ENCODE measurements at regions not wholly inside any gene's neighbourhood (a gene's known extent, or its start where the extent isn't known, plus 50 kb on each side); places are given as distances from the start of the nearest gene placed in this dataset.

GRCh38 chr2:19589791-19590190, 231.4 kb upstream of the OSR1 start:
- H3K27me3 ChIP-seq = no peaks in the 10 kb centered on the region
- TF ChIP-seq CTCF (IDR thresholded peaks at IDR 0.05) (no peak), POLR2A (IDR thresholded peaks at IDR 0.05) (no peak)
- H3K36me3 ChIP-seq (replicated peaks in 1 of 2) = no peaks in the 10 kb centered on the region
- WGBS, 4 donors = 71 to 85% (median 76%) methylated on average over 4 of the region's 4 CpGs
- no peak for DNase-seq
- no peak overlapping the region for H3K4me3 ChIP-seq
- H3K9me3 ChIP-seq (replicated peaks in 1 of 3) = no peaks in the 10 kb centered on the region
- no peak overlapping the region for H3K27ac ChIP-seq
- no peaks in the 10 kb centered on the region for H3K4me1 ChIP-seq (replicated peaks in 1 of 2)
- intact Hi-C loops (cut with DNase I) = no loop called here

DNA sequence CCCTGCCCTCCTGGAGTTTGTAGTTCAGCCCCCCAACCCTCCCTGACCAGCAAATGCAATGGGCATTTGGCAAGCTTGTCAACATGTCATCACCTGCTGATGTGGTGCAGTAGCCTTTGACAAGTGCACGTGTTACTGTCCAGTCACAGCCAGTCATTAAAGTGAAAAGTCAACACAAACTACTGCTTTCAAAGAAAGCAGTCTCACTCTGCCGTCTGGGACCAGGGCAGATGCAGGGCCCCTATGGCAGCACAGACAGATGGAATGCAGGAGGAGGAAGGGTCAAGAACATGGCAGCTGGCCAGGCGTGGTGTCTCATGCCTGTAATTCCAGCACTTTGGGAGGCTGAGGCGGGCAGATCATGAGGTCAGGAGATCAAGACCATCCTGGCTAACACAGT, 222.4 kb upstream of the OSR1 start:
- Histone ChIP-seq H3K36me3 (replicated peaks in 1 of 2) (no peaks in the 10 kb centered on the region), H3K4me1 (replicated peaks in 1 of 2) (no peaks in the 10 kb centered on the region), H3K27ac (no peak overlapping the region), H3K9me3 (replicated peaks in 1 of 3) (no peaks in the 10 kb centered on the region), H3K4me3 (no peak overlapping the region), H3K27me3 (no peaks in the 10 kb centered on the region)
- WGBS, 4 donors = 44 to 62% (median 56%) methylated on average over 3 to 4 of the region's 4 CpGs
- intact Hi-C loops (cut with DNase I) = no loop called here
- TF ChIP-seq CTCF (IDR thresholded peaks at IDR 0.05) (no peak), POLR2A (IDR thresholded peaks at IDR 0.05) (no peak)
- DNase-seq = no peak

DNA sequence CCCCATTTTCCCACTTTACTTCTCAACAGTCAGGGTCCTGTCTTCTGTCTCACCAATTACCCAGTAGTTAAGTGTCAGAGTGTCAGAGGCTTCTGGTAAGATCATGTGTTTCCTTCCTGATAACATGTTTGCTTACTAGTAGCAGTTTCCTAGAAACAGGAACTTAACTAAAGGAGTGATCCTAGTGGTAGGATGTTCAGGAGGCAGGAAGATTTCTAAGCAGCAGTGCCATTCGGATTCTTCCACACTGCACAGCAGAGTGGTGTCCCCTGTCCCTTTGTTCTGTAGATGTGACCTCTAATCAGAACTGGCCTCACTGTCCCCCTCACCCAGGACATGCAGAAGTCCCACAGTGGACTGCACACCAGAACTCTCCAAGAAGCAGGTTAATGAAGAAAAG, 221.8 kb upstream of the OSR1 start:
- DNase-seq = no peak
- TF ChIP-seq CTCF (IDR thresholded peaks at IDR 0.05) (no peak), POLR2A (IDR thresholded peaks at IDR 0.05) (no peak)
- intact Hi-C loops (cut with DNase I) = no loop called here

GRCh38 chr2:19579461-19579860, 221.0 kb upstream of the OSR1 start:
- intact Hi-C loops (cut with DNase I) = no loop called here
- TF ChIP-seq CTCF (IDR thresholded peaks at IDR 0.05) = no peak
- no peak for TF ChIP-seq POLR2A (IDR thresholded peaks at IDR 0.05)
- DNase-seq = no peak
- WGBS, 4 donors = 40 to 47% (median 44%) methylated on average over 3 of the region's 3 CpGs
- H3K9me3 ChIP-seq (replicated peaks in 1 of 3) = no peaks in the 10 kb centered on the region
- H3K4me1 ChIP-seq (replicated peaks in 1 of 2) = no peaks in the 10 kb centered on the region
- no peaks in the 10 kb centered on the region for H3K36me3 ChIP-seq (replicated peaks in 1 of 2)
- H3K27ac ChIP-seq = no peak overlapping the region
- no peak overlapping the region for H3K4me3 ChIP-seq
- no peaks in the 10 kb centered on the region for H3K27me3 ChIP-seq

More for the DNA sequence above, 221.8 kb upstream of the OSR1 start:
- Histone ChIP-seq H3K9me3 (replicated peaks in 1 of 3) (no peaks in the 10 kb centered on the region), H3K27ac (no peak overlapping the region), H3K27me3 (no peaks in the 10 kb centered on the region), H3K4me3 (no peak overlapping the region), H3K36me3 (replicated peaks in 1 of 2) (no peaks in the 10 kb centered on the region), H3K4me1 (replicated peaks in 1 of 2) (no peaks in the 10 kb centered on the region)
- 29 to 61% (median 50%) methylated on average over 1 of the region's 1 CpG for WGBS, 4 donors

All from adrenal gland (tissue), 9 donors.